ENCODE measurements at regions not wholly inside any gene's neighbourhood (a gene's known extent, or its start where the extent isn't known, plus 50 kb on each side); places are given as distances from the start of the nearest gene placed in this dataset.

- peak overlapping the region; percentile 42 for H3K27ac ChIP-seq (ENCODE audit: low read depth, low read length)
- H3K9me3 ChIP-seq (ENCODE audit: control insufficient read depth, insufficient read depth, low read length), result no peaks in the 10 kb centered on the region
- no peaks in the 10 kb centered on the region for H3K27me3 ChIP-seq (ENCODE audit: control insufficient read depth, insufficient read depth, low read length)
- ChIA-PET POLR2A (no interaction called here), CTCF (no interaction called here)
- no peak for TF ChIP-seq CTCF (IDR thresholded peaks at IDR 0.05; ENCODE audit: low read depth, low read length)
- no peak for DNase-seq (ENCODE audit: low read depth, low spot score)
- no peak overlapping the region for H3K4me3 ChIP-seq (ENCODE audit: low read depth, low read length)
These were observed 415.9 kb upstream of the KCNMB2 start for GRCh38 chr3:178120367-178120766.

GRCh38 chr3:178126686-178127085 lies 409.6 kb upstream of the KCNMB2 start:
- no peak overlapping the region for H3K4me3 ChIP-seq (ENCODE audit: low read depth, low read length)
- DNase-seq (ENCODE audit: low read depth, low spot score), result no peak
- CTCF ChIA-PET, result no interaction called here
- POLR2A ChIA-PET, result no interaction called here
- no peak overlapping the region for H3K27ac ChIP-seq (ENCODE audit: low read depth, low read length)
- H3K9me3 ChIP-seq (ENCODE audit: control insufficient read depth, insufficient read depth, low read length), result no peaks in the 10 kb centered on the region
- no peaks in the 10 kb centered on the region for H3K27me3 ChIP-seq (ENCODE audit: control insufficient read depth, insufficient read depth, low read length)
- TF ChIP-seq CTCF (IDR thresholded peaks at IDR 0.05; ENCODE audit: low read depth, low read length), result no peak

GRCh38 chr3:178127221-178127620 lies 409.0 kb upstream of the KCNMB2 start:
- H3K4me3 ChIP-seq (ENCODE audit: low read depth, low read length), result no peak overlapping the region
- H3K9me3 ChIP-seq (ENCODE audit: control insufficient read depth, insufficient read depth, low read length), result no peaks in the 10 kb centered on the region
- H3K27ac ChIP-seq (ENCODE audit: low read depth, low read length), result no peak overlapping the region
- ChIA-PET POLR2A (no interaction called here), CTCF (no interaction called here)
- no peaks in the 10 kb centered on the region for H3K27me3 ChIP-seq (ENCODE audit: control insufficient read depth, insufficient read depth, low read length)
- no peak for DNase-seq (ENCODE audit: low read depth, low spot score)
- no peak for TF ChIP-seq CTCF (IDR thresholded peaks at IDR 0.05; ENCODE audit: low read depth, low read length)

GRCh38 chr3:178129109-178129508 lies 407.1 kb upstream of the KCNMB2 start:
- DNase-seq (ENCODE audit: low read depth, low spot score), result no peak
- ChIA-PET CTCF (interaction anchor here (1.7 kb wide), 1 partner anchor 12 kb away, joined by 4 read pairs; no protein-coding TSS in a partner anchor), POLR2A (no interaction called here)
- no peak overlapping the region for H3K27ac ChIP-seq (ENCODE audit: low read depth, low read length)
- no peak for TF ChIP-seq CTCF (IDR thresholded peaks at IDR 0.05; ENCODE audit: low read depth, low read length)
- no peaks in the 10 kb centered on the region for H3K9me3 ChIP-seq (ENCODE audit: control insufficient read depth, insufficient read depth, low read length)
- no peaks in the 10 kb centered on the region for H3K27me3 ChIP-seq (ENCODE audit: control insufficient read depth, insufficient read depth, low read length)
- H3K4me3 ChIP-seq (ENCODE audit: low read depth, low read length), result no peak overlapping the region

- CTCF ChIA-PET, result no interaction called here
- no peak overlapping the region for H3K27ac ChIP-seq (ENCODE audit: low read depth, low read length)
- no peaks in the 10 kb centered on the region for H3K27me3 ChIP-seq (ENCODE audit: control insufficient read depth, insufficient read depth, low read length)
- no peak overlapping the region for H3K4me3 ChIP-seq (ENCODE audit: low read depth, low read length)
- POLR2A ChIA-PET, result no interaction called here
- no peak for DNase-seq (ENCODE audit: low read depth, low spot score)
- TF ChIP-seq CTCF (IDR thresholded peaks at IDR 0.05; ENCODE audit: low read depth, low read length), result no peak
- H3K9me3 ChIP-seq (ENCODE audit: control insufficient read depth, insufficient read depth, low read length), result no peaks in the 10 kb centered on the region
These were observed 404.4 kb upstream of the KCNMB2 start for GRCh38 chr3:178131801-178132200.
